ENCODE measurements at regions not wholly inside any gene's neighbourhood (a gene's known extent, or its start where the extent isn't known, plus 50 kb on each side); places are given as distances from the start of the nearest gene placed in this dataset.

DNA sequence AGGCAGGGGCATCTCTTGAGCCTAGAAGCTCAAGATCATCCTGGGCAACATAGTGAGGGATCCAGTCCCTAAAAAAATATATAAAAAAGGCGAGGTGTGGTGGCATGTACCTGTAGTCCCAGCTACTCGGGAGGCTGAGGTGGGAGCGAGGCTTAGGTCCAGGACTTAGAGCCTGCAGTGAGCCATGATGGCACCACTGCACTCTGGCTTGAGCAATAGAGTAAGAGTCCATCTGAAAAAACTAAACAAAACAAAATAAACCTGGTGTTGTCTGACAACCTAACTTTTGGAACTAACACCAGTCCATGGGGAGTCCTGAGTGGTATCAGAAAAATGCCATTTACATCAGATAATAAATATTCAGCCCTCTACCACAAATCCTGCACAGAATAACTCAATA lies 110.1 kb upstream of the NRIP1 start:
- TF ChIP-seq, protein P1, sequence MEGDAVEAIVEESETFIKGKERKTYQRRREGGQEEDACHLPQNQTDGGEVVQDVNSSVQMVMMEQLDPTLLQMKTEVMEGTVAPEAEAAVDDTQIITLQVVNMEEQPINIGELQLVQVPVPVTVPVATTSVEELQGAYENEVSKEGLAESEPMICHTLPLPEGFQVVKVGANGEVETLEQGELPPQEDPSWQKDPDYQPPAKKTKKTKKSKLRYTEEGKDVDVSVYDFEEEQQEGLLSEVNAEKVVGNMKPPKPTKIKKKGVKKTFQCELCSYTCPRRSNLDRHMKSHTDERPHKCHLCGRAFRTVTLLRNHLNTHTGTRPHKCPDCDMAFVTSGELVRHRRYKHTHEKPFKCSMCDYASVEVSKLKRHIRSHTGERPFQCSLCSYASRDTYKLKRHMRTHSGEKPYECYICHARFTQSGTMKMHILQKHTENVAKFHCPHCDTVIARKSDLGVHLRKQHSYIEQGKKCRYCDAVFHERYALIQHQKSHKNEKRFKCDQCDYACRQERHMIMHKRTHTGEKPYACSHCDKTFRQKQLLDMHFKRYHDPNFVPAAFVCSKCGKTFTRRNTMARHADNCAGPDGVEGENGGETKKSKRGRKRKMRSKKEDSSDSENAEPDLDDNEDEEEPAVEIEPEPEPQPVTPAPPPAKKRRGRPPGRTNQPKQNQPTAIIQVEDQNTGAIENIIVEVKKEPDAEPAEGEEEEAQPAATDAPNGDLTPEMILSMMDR (IDR thresholded peaks at IDR 0.05; ENCODE audit: extremely low read depth, insufficient read depth, missing control alignments) = no peak
- in situ Hi-C loops (cut with MboI; ENCODE audit: low pct_unique_long_range_greater_than_20kb, low sequenced_read_pairs, unreplicated experiment) = no loop called here
- no peak for DNase-seq (ENCODE audit: low spot score)

DNA sequence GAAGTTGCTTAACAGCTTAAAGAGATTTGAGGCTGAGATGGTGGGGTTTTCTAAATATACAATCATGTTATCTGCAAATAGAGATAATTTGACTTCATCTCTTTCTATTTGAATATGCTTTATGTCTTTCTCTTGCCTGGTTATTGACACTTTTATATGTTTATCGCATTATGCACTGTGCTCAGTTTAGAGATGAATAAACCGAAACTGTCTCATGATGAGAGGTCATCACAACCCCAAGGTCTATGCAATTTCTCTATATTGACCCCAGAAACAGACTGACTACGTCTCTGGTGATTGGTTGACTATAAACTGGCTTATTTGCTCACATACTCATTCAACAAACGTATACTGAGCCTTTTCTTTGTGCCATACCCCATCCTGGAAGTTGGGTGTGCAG lies 117.9 kb upstream of the NRIP1 start:
- no peak for DNase-seq (ENCODE audit: low spot score)
- in situ Hi-C loops (cut with MboI; ENCODE audit: low pct_unique_long_range_greater_than_20kb, low sequenced_read_pairs, unreplicated experiment) = no loop called here
- TF ChIP-seq, protein P1 (IDR thresholded peaks at IDR 0.05; ENCODE audit: extremely low read depth, insufficient read depth, missing control alignments) = no peak

DNA sequence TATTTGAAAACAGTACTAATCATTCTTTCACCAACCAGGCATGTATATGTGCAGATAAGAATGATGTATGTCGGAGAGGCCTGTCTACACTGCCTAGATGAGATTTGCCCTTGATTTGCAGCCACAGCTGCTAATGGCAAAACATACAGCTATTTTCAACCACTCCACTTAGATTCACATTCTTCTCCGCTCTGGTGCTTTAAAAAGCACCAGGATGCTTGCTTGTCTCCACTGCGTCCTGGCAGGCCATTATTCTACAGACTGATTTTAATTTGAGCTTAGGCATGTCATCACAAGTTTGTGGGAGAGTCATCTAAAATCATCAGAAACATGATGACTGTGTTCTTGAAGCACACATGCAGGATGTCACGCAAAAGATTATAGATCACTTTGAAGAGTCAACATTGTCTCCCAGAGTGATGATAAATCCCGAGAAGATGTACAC lies 119.0 kb upstream of the NRIP1 start:
- TF ChIP-seq, protein P1 (IDR thresholded peaks at IDR 0.05; ENCODE audit: extremely low read depth, insufficient read depth, missing control alignments) = no peak
- in situ Hi-C loops (cut with MboI; ENCODE audit: low pct_unique_long_range_greater_than_20kb, low sequenced_read_pairs, unreplicated experiment) = no loop called here
- DNase-seq (ENCODE audit: low spot score) = no peak

DNA sequence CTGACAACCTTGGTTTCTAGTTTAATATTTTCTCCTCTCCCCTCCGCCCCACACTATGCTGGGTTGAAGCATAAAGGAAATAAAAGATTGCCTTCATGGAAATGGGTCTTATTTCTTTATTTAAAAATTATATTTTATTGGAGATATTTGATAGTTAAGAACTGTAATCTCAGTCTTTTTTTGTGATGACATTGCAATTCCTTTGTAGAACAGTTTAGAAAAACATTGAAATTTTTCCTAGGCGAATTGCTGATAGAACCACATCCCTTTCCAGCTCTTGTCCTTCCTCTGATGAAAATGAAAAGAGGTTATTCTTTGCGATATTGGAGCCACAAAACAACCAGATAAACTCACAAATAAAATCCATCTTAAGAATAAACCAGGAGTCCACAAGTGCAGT lies 125.6 kb upstream of the NRIP1 start:
- TF ChIP-seq, protein P1 (IDR thresholded peaks at IDR 0.05; ENCODE audit: extremely low read depth, insufficient read depth, missing control alignments) = no peak
- in situ Hi-C loops (cut with MboI; ENCODE audit: low pct_unique_long_range_greater_than_20kb, low sequenced_read_pairs, unreplicated experiment) = no loop called here

DNA sequence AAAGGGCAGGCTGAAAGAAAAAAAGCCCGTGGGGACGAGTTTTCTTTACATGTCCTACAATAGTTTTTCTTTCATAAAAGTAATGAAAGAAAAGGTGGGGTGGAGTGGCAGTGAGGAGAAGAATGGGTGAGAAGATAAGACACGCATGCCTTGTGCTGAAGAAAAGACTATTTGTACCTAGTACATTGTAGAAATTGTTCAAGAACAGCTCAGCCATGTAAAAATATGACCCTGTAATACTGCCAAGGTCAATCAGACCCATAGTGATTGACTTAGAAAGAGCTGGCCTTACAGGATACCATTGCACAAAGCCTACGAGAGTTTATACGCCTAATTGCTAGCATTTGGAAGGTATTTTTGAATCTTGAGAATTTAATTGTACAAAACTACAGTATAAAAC lies 126.0 kb upstream of the NRIP1 start:
- DNase-seq (ENCODE audit: low spot score) = no peak
- in situ Hi-C loops (cut with MboI; ENCODE audit: low pct_unique_long_range_greater_than_20kb, low sequenced_read_pairs, unreplicated experiment) = no loop called here
- TF ChIP-seq, protein P1 (IDR thresholded peaks at IDR 0.05; ENCODE audit: extremely low read depth, insufficient read depth, missing control alignments) = no peak

More for the DNA sequence above, 125.6 kb upstream of the NRIP1 start:
- no peak for DNase-seq (ENCODE audit: low spot score)

DNA sequence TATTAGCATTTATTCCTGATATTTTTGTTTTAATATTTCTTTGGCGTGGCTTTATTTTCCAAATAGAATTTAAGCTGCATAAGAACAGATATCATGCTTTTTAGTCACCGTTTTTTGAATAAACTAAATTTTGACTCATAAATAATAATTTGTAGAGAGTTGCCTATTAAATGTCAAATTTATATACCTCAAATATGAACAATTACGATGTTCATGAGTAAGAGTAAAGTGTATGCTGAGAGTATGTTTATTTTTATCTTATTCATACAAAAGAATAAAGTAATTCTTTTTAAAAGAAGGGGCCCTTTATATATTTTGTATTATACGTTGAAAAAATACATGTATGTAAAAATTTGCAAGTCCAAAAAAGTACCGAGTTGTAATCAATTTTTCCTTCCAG lies 126.5 kb upstream of the NRIP1 start:
- TF ChIP-seq, protein P1 (IDR thresholded peaks at IDR 0.05; ENCODE audit: extremely low read depth, insufficient read depth, missing control alignments) = no peak
- DNase-seq (ENCODE audit: low spot score) = no peak
- in situ Hi-C loops (cut with MboI; ENCODE audit: low pct_unique_long_range_greater_than_20kb, low sequenced_read_pairs, unreplicated experiment) = no loop called here

DNA sequence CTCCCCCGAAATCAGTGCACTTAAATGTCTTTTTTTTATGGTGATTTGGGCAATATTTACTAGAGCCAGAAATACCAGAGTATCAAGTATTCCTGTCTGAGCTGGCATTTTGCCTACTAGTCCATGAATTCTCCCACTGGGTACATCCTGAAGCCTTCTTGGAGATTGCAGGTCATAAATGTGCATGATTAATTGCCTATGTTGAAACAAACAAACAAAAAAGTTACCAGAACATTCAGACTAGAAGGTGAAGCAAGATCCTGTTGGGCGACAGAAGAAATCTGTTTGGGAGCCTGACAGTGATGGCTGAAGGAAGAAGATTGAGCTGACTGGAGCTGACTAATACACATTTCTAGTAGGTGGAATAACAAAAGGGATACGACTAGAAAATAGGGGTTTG lies 127.4 kb upstream of the NRIP1 start:
- TF ChIP-seq, protein P1 (IDR thresholded peaks at IDR 0.05; ENCODE audit: extremely low read depth, insufficient read depth, missing control alignments) = no peak
- DNase-seq (ENCODE audit: low spot score) = no peak
- in situ Hi-C loops (cut with MboI; ENCODE audit: low pct_unique_long_range_greater_than_20kb, low sequenced_read_pairs, unreplicated experiment) = no loop called here
